GM23248 (cell line): ENCODE measurements at regions not wholly inside any gene's neighbourhood (a gene's known extent, or its start where the extent isn't known, plus 50 kb on each side); places are given as distances from the start of the nearest gene placed in this dataset.

Experiments
- DNase-seq: peaks from one replicate; pipeline ENCODE4 v3.0.0-alpha.2; 2015
- H2AFZ ChIP-seq: fragments of 200-600 bp; sonication (generic); 2 replicates; pipeline ENCODE4 v1.6.1; 2016; ENCODE audit warnings: antibody characterized with exemption
- H3F3A ChIP-seq: fragments of 200-600 bp; sonication (generic); 2 replicates; pipeline ENCODE4 v1.6.1; 2016; ENCODE audit warnings: mild to moderate bottlenecking, antibody characterized with exemption, mixed run types; ENCODE audit not compliant: insufficient read depth
- H3K27ac ChIP-seq: fragments of 200-600 bp; sonication (generic); 2 replicates; pipeline ENCODE4 v1.5.1; 2016; ENCODE audit warnings: mild to moderate bottlenecking
- H3K27me3 ChIP-seq: fragments of 200-600 bp; sonication (generic); replicated peaks from 2 replicates; pipeline ENCODE4 v1.6.1; 2016; ENCODE audit warnings: mild to moderate bottlenecking; ENCODE audit not compliant: insufficient read depth
- H3K36me3 ChIP-seq: fragments of 200-600 bp; sonication (generic); 2 replicates; pipeline ENCODE4 v1.6.1; 2016; ENCODE audit warnings: low read depth, mild to moderate bottlenecking
- H3K4me1 ChIP-seq: fragments of 200-600 bp; sonication (generic); 2 replicates; pipeline ENCODE4 v1.6.1; 2016; ENCODE audit warnings: mild to moderate bottlenecking; ENCODE audit not compliant: insufficient read depth
- H3K4me2 ChIP-seq: fragments of 200-600 bp; sonication (generic); one replicate; pipeline ENCODE4 v1.6.1; 2016; ENCODE audit warnings: mild to moderate bottlenecking; ENCODE audit not compliant: unreplicated experiment
- H3K4me3 ChIP-seq: fragments of 200-600 bp; sonication (generic); 2 replicates; pipeline ENCODE4 v1.5.1; 2016; ENCODE audit warnings: mild to moderate bottlenecking
- H3K79me2 ChIP-seq: fragments of 200-600 bp; sonication (generic); 2 replicates; pipeline ENCODE4 v1.6.1; 2016; ENCODE audit warnings: mild to moderate bottlenecking; ENCODE audit not compliant: insufficient read depth
- H3K9ac ChIP-seq: fragments of 200-600 bp; sonication (generic); 2 replicates; pipeline ENCODE4 v1.6.1; 2016; ENCODE audit warnings: mild to moderate bottlenecking
- H3K9me2 ChIP-seq: fragments of 200-600 bp; sonication (generic); 2 replicates; pipeline ENCODE4 v1.6.1; 2016; ENCODE audit warnings: mixed run types, mild to moderate bottlenecking, moderate library complexity; ENCODE audit not compliant: insufficient read depth
- H3K9me3 ChIP-seq: fragments of 200-600 bp; sonication (generic); one replicate; pipeline ENCODE4 v1.6.1; 2017; ENCODE audit warnings: low read depth
- H4K20me1 ChIP-seq: fragments of 200-600 bp; sonication (generic); 2 replicates; pipeline ENCODE4 v1.6.0; 2016; ENCODE audit not compliant: insufficient read depth
- EZH2 ChIP-seq: fragments of 200-600 bp; sonication (generic); IDR thresholded peaks from 2 replicates; pipeline ENCODE4 v1.6.1; 2018; ENCODE audit warnings: antibody characterized with exemption, mild to moderate bottlenecking; ENCODE audit not compliant: insufficient read depth, poor library complexity, severe bottlenecking
- EZH2phosphoT487 ChIP-seq: fragments of 200-600 bp; sonication (generic); IDR thresholded peaks from 2 replicates; pipeline ENCODE4 v1.6.1; 2018; ENCODE audit warnings: antibody characterized with exemption, moderate library complexity, mild to moderate bottlenecking, low read depth; ENCODE audit not compliant: insufficient read depth
- WGBS, 2 experiments: methylation state at CpG; one replicate each; pipeline ENCODE4 v1.1.6; 2015 to 2017; ENCODE audit warnings: low lambda C conversion rate in 2 of 2, low coverage in 1 of 2; ENCODE audit errors: missing lambda C conversion rate in 2 of 2; 5-methylcytosine and 5-hydroxymethylcytosine counted together
- in situ Hi-C: fragments of 300-500 bp; cut with MboI; formaldehyde crosslinking; loops from 2 replicates; pipeline ENCODE4 v1.15.0; 2020

GRCh38 chr7:45389073-45389872 is 184.9 kb upstream of the ADCY1 start:
- no peak for DNase-seq
- Histone ChIP-seq H3K9me3 (no peaks in the 10 kb centered on the region), H3K27ac (no peak overlapping the region), H3K27me3 (no peaks in the 10 kb centered on the region; the same call in 1 of the 2 replicates), H4K20me1 (no peaks in the 10 kb centered on the region), H3K4me2 (no peak overlapping the region), H3F3A (no peaks in the 10 kb centered on the region), H2AFZ (no peak overlapping the region), H3K36me3 (no peaks in the 10 kb centered on the region), H3K9ac (no peak overlapping the region), H3K4me1 (no peaks in the 10 kb centered on the region), H3K79me2 (no peaks in the 10 kb centered on the region), H3K9me2 (no peaks in the 10 kb centered on the region), H3K4me3 (no peak overlapping the region)
- WGBS, 2 experiments, result 57 to 58% methylated on average over 7 of the region's 7 CpGs
- no peak for TF ChIP-seq EZH2phosphoT487
- TF ChIP-seq EZH2, result no peak
- in situ Hi-C loops, result no loop called here

- H4K20me1 ChIP-seq, result no peaks in the 10 kb centered on the region
- in situ Hi-C loops, result no loop called here
- no peak overlapping the region for H2AFZ ChIP-seq
- H3K4me3 ChIP-seq, result no peak overlapping the region
- TF ChIP-seq EZH2phosphoT487, result no peak
- TF ChIP-seq EZH2, result no peak
- no peak overlapping the region for H3K27ac ChIP-seq
- no peak overlapping the region for H3K9ac ChIP-seq
- no peaks in the 10 kb centered on the region for H3K79me2 ChIP-seq
- no peaks in the 10 kb centered on the region; the same call in 1 of the 2 replicates for H3K27me3 ChIP-seq
- no peaks in the 10 kb centered on the region for H3K9me2 ChIP-seq
- H3F3A ChIP-seq, result no peaks in the 10 kb centered on the region
- H3K4me1 ChIP-seq, result no peaks in the 10 kb centered on the region
- H3K36me3 ChIP-seq, result no peaks in the 10 kb centered on the region
- no peak overlapping the region for H3K4me2 ChIP-seq
- no peaks in the 10 kb centered on the region for H3K9me3 ChIP-seq
- no peak for DNase-seq
- WGBS, 2 experiments, result 34 to 37% methylated on average over 4 of the region's 4 CpGs
Observed at GRCh38 chr7:45390180-45390579, 184.0 kb upstream of the ADCY1 start.

GRCh38 chr7:45390731-45391130 is 183.4 kb upstream of the ADCY1 start:
- Histone ChIP-seq H3K4me2 (no peak overlapping the region), H3K79me2 (no peaks in the 10 kb centered on the region), H3K9me2 (no peaks in the 10 kb centered on the region), H3K27me3 (no peaks in the 10 kb centered on the region; the same call in 1 of the 2 replicates), H3K4me1 (no peaks in the 10 kb centered on the region), H3F3A (no peaks in the 10 kb centered on the region), H3K9ac (no peak overlapping the region), H3K4me3 (no peak overlapping the region), H4K20me1 (no peaks in the 10 kb centered on the region), H3K27ac (no peak overlapping the region), H3K9me3 (no peaks in the 10 kb centered on the region), H2AFZ (no peak overlapping the region), H3K36me3 (no peaks in the 10 kb centered on the region)
- 35 to 42% methylated on average over 5 of the region's 5 CpGs for WGBS, 2 experiments
- no peak for DNase-seq
- in situ Hi-C loops, result no loop called here
- TF ChIP-seq EZH2phosphoT487 (no peak), EZH2 (no peak)

GRCh38 chr7:45391618-45392451 is 182.3 kb upstream of the ADCY1 start:
- Histone ChIP-seq H4K20me1 (no peaks in the 10 kb centered on the region), H3K36me3 (no peaks in the 10 kb centered on the region), H3K9me2 (no peaks in the 10 kb centered on the region), H3K4me2 (no peak overlapping the region), H2AFZ (no peak overlapping the region), H3K27me3 (no peaks in the 10 kb centered on the region; the same call in 1 of the 2 replicates), H3F3A (no peaks in the 10 kb centered on the region), H3K4me1 (no peaks in the 10 kb centered on the region), H3K4me3 (no peak overlapping the region), H3K9ac (no peak overlapping the region), H3K79me2 (no peaks in the 10 kb centered on the region), H3K9me3 (no peaks in the 10 kb centered on the region), H3K27ac (no peak overlapping the region)
- DNase-seq, result no peak
- no peak for TF ChIP-seq EZH2phosphoT487
- no peak for TF ChIP-seq EZH2
- WGBS, 2 experiments, result 76 to 78% methylated on average over 35 of the region's 38 CpGs
- in situ Hi-C loops, result no loop called here
